ENCODE measurements at regions not wholly inside any gene's neighbourhood (a gene's known extent, or its start where the extent isn't known, plus 50 kb on each side); places are given as distances from the start of the nearest gene placed in this dataset.

- TF ChIP-seq, protein P1, sequence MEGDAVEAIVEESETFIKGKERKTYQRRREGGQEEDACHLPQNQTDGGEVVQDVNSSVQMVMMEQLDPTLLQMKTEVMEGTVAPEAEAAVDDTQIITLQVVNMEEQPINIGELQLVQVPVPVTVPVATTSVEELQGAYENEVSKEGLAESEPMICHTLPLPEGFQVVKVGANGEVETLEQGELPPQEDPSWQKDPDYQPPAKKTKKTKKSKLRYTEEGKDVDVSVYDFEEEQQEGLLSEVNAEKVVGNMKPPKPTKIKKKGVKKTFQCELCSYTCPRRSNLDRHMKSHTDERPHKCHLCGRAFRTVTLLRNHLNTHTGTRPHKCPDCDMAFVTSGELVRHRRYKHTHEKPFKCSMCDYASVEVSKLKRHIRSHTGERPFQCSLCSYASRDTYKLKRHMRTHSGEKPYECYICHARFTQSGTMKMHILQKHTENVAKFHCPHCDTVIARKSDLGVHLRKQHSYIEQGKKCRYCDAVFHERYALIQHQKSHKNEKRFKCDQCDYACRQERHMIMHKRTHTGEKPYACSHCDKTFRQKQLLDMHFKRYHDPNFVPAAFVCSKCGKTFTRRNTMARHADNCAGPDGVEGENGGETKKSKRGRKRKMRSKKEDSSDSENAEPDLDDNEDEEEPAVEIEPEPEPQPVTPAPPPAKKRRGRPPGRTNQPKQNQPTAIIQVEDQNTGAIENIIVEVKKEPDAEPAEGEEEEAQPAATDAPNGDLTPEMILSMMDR (conservative IDR thresholded peaks at IDR 0.05; ENCODE audit: low read length), result no peak
- no peak for TF ChIP-seq EZH2phosphoT487 (IDR thresholded peaks at IDR 0.05; ENCODE audit: borderline replicate concordance)
Measured at GRCh38 chr6:154583546-154584188, 73.2 kb upstream of the CNKSR3 start.
